OCI-LY7 (cell line): ENCODE measurements at regions not wholly inside any gene's neighbourhood (a gene's known extent, or its start where the extent isn't known, plus 50 kb on each side); places are given as distances from the start of the nearest gene placed in this dataset.

Source experiments
- BruUV-seq: library from RNA; stranded (reverse); fragments of 400-500 nt; replicated peaks from 2 replicates; lab custom pipeline; 2021; lab: Mats Ljungman, UMichigan
- CTCF ChIA-PET: fragments of 300-600 bp; sonication (Branson Sonifier 250); formaldehyde crosslinking; loops from one replicate; lab custom pipeline; 2022; ENCODE audit warnings: antibody characterized with exemption; ENCODE audit not compliant: unreplicated experiment; lab: Charles Lee
- POLR2A ChIA-PET: fragments of 300-600 bp; sonication (Branson Sonifier 250); formaldehyde crosslinking; loops from one replicate; lab custom pipeline; 2022; ENCODE audit warnings: antibody characterized with exemption; lab: Charles Lee
- DNase-seq: peaks from one replicate; pipeline ENCODE4 v3.0.0-alpha.2; 2015; ENCODE audit warnings: low spot score
- H2AFZ ChIP-seq: fragments of 200-600 bp; sonication (generic), shearing (Covaris generic); 2 replicates; pipeline ENCODE4 v1.6.1; 2014; ENCODE audit warnings: mild to moderate bottlenecking, antibody characterized with exemption, low read length, moderate library complexity
- H3K27ac ChIP-seq: fragments of 200-600 bp; sonication (generic); 2 replicates; pipeline ENCODE4 v1.5.1; 2014; ENCODE audit warnings: mixed run types, low read depth, mild to moderate bottlenecking, moderate library complexity, low read length, inconsistent platforms; ENCODE audit not compliant: poor library complexity, severe bottlenecking
- H3K36me3 ChIP-seq: fragments of 200-600 bp; sonication (generic); 2 replicates; pipeline ENCODE4 v1.6.1; 2014; ENCODE audit warnings: mild to moderate bottlenecking, antibody characterized with exemption, low read length, moderate library complexity, mixed read lengths; ENCODE audit not compliant: insufficient read depth
- H3K4me1 ChIP-seq: fragments of 200-600 bp; sonication (generic); 2 replicates; pipeline ENCODE4 v1.5.1; 2014; ENCODE audit warnings: mild to moderate bottlenecking, low read length; ENCODE audit not compliant: insufficient read depth, poor library complexity, severe bottlenecking
- H3K4me2 ChIP-seq: fragments of 200-600 bp; sonication (generic); 2 replicates; pipeline ENCODE4 v1.6.1; 2014; ENCODE audit warnings: mild to moderate bottlenecking, low read length
- H3K4me3 ChIP-seq: fragments of 200-600 bp; sonication (generic); 2 replicates; pipeline ENCODE4 v1.5.1; 2014; ENCODE audit warnings: mild to moderate bottlenecking, low read depth, low read length; ENCODE audit not compliant: poor library complexity, severe bottlenecking
- H3K79me2 ChIP-seq: fragments of 200-600 bp; sonication (generic); 2 replicates; pipeline ENCODE4 v1.6.1; 2016; ENCODE audit warnings: low read depth, mild to moderate bottlenecking, low read length, moderate library complexity, mixed read lengths; ENCODE audit not compliant: insufficient read depth
- H3K9me2 ChIP-seq: fragments of 200-600 bp; sonication (generic); 2 replicates; pipeline ENCODE4 v1.6.1; 2016; ENCODE audit warnings: mild to moderate bottlenecking, low read length, mixed read lengths; ENCODE audit not compliant: insufficient read depth
- H3K9me3 ChIP-seq: fragments of 200-600 bp; sonication (generic); 2 replicates; pipeline ENCODE4 v1.6.1; 2014; ENCODE audit warnings: mild to moderate bottlenecking, mixed run types, low read length, mixed read lengths
- H4K20me1 ChIP-seq: fragments of 200-600 bp; sonication (generic); 2 replicates; pipeline ENCODE4 v1.6.1; 2014; ENCODE audit warnings: mild to moderate bottlenecking, antibody characterized with exemption, low read length, moderate library complexity, mixed read lengths; ENCODE audit not compliant: insufficient read depth
- EZH2phosphoT487 ChIP-seq: fragments of 200-600 bp; sonication (generic); IDR thresholded peaks from 2 replicates; pipeline ENCODE4 v1.6.1; 2018; ENCODE audit warnings: low read depth, borderline replicate concordance, mild to moderate bottlenecking, mixed run types, antibody characterized with exemption, low read length, moderate library complexity, mixed read lengths
- intact Hi-C: fragments of 100-400 bp; cut with micrococcal nuclease; formaldehyde crosslinking; loops from one replicate; pipeline ENCODE4 v1.10.0; 2022; ENCODE audit not compliant: unreplicated experiment
- TF ChIP-seq, protein P1 (sequence below): fragments of 200-600 bp; sonication (generic); conservative IDR thresholded peaks from 2 replicates; pipeline ENCODE4 v1.5.1; 2014; ENCODE audit warnings: mild to moderate bottlenecking, antibody characterized with exemption, low read length, moderate library complexity, mixed read lengths

DNA sequence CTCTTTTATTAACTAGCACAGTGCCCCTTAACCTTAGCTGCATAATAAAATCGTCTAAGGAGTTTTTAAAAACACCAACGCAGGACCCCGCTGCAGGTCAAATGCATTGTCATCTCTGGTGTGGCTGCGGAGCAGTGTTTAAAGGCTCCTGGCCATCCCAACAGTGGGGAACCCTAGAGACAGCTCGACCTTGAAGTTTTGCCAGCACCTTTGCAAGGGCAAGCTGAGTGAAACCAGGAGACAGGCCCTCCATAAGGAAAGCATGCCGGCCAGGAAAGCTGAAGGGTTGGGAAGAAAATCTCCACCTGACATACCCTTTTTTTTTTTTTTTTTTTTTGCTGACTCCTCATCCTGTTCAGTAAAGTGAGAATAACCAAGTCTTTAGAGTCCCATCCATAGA lies 349.0 kb downstream of the CMPK2 start:
- CTCF ChIA-PET, result no interaction called here
- Histone ChIP-seq H3K4me2 (no peak overlapping the region), H3K79me2 (no peaks in the 10 kb centered on the region), H3K4me3 (no peak overlapping the region), H4K20me1 (no peaks in the 10 kb centered on the region), H3K9me3 (no peaks in the 10 kb centered on the region), H3K27ac (no peak overlapping the region), H3K36me3 (no peaks in the 10 kb centered on the region), H3K9me2 (no peaks in the 10 kb centered on the region), H3K4me1 (no peaks in the 10 kb centered on the region), H2AFZ (no peak overlapping the region)
- TF ChIP-seq, protein P1, sequence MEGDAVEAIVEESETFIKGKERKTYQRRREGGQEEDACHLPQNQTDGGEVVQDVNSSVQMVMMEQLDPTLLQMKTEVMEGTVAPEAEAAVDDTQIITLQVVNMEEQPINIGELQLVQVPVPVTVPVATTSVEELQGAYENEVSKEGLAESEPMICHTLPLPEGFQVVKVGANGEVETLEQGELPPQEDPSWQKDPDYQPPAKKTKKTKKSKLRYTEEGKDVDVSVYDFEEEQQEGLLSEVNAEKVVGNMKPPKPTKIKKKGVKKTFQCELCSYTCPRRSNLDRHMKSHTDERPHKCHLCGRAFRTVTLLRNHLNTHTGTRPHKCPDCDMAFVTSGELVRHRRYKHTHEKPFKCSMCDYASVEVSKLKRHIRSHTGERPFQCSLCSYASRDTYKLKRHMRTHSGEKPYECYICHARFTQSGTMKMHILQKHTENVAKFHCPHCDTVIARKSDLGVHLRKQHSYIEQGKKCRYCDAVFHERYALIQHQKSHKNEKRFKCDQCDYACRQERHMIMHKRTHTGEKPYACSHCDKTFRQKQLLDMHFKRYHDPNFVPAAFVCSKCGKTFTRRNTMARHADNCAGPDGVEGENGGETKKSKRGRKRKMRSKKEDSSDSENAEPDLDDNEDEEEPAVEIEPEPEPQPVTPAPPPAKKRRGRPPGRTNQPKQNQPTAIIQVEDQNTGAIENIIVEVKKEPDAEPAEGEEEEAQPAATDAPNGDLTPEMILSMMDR, result no peak
- no peak for TF ChIP-seq EZH2phosphoT487
- POLR2A ChIA-PET, result interaction anchor here (0.6 kb wide), 3 partner anchors 35 to 817 kb away, joined by 3 read pairs; no protein-coding TSS in a partner anchor
- intact Hi-C loops, result no loop called here
- no TSS peak for BruUV-seq
- DNase-seq, result no peak

DNA sequence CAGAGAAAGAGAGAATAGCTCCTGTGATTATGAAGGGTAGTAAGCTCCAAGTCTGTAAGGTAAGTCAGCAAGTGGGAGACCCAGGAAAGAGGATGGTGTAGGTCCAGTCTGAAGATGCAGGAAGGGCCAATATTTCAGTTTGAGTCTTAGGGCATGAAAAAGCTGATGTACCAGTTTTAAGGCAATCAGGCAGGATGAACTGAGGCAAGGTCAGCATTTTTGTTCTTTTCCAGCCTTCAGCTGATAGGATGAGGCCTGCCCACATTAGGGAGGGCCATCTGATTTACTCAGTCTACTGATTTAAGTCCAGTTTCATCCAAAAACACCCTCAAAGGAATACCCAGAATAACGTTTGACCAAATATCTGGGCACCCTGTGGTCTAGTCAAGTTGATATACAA lies 347.3 kb downstream of the CMPK2 start:
- Histone ChIP-seq H2AFZ (no peak overlapping the region), H3K4me1 (no peaks in the 10 kb centered on the region), H3K79me2 (no peaks in the 10 kb centered on the region), H3K36me3 (no peaks in the 10 kb centered on the region), H3K4me2 (no peak overlapping the region), H3K9me2 (no peaks in the 10 kb centered on the region), H3K4me3 (no peak overlapping the region), H3K27ac (no peak overlapping the region), H3K9me3 (no peaks in the 10 kb centered on the region), H4K20me1 (no peaks in the 10 kb centered on the region)
- ChIA-PET CTCF (interaction anchor here (0.6 to 0.7 kb wide), 2 partner anchors 24 to 1796 kb away, joined by 3 read pairs; no protein-coding TSS in a partner anchor), POLR2A (interaction anchor here (1.3 kb wide), 1 partner anchor 12 kb away, joined by 4 read pairs; no protein-coding TSS in a partner anchor)
- no peak for TF ChIP-seq EZH2phosphoT487
- TF ChIP-seq, protein P1, result no peak
- no peak for DNase-seq
- no TSS peak for BruUV-seq
- intact Hi-C loops, result no loop called here

DNA sequence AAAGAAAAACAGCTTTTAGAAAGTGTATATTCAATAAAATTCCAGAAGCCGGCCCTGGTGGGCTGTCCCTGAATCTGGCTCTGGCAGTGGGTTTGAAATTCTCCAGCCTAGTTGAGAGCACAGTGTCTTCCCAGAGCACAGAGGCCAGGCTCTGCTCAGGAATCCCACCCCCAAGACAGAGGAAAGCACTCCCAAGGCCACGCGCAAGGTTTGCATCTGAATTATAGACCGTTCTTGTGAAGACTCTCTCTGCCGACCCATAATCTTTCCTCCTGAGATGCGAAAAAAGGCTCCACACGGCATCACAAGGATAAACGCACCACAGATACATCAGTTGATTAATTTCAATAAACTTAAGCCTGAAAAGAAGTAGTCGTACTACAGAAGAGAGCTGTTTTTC lies 342.2 kb downstream of the CMPK2 start:
- POLR2A ChIA-PET, result interaction anchor here (1.0 kb wide), 1 partner anchor 57 kb away, joined by 3 read pairs; no protein-coding TSS in a partner anchor
- no peaks in the 10 kb centered on the region for H3K36me3 ChIP-seq
- no peak for DNase-seq
- CTCF ChIA-PET, result no interaction called here
- no peaks in the 10 kb centered on the region for H3K79me2 ChIP-seq
- no peaks in the 10 kb centered on the region for H3K9me3 ChIP-seq
- H2AFZ ChIP-seq, result no peak overlapping the region
- BruUV-seq, result no TSS peak
- no peak overlapping the region for H3K27ac ChIP-seq
- no peak overlapping the region for H3K4me3 ChIP-seq
- no peaks in the 10 kb centered on the region for H3K9me2 ChIP-seq
- TF ChIP-seq EZH2phosphoT487, result no peak
- TF ChIP-seq, protein P1, result no peak
- H4K20me1 ChIP-seq, result no peaks in the 10 kb centered on the region
- peaks cover 14% of the 10 kb centered on the region for H3K4me1 ChIP-seq
- intact Hi-C loops, result loop anchor here (10.0 kb wide), 1 partner anchor 509 kb away; no protein-coding TSS in a partner anchor
- H3K4me2 ChIP-seq, result no peak overlapping the region
